ENCODE measurements at regions not wholly inside any gene's neighbourhood (a gene's known extent, or its start where the extent isn't known, plus 50 kb on each side); places are given as distances from the start of the nearest gene placed in this dataset.
"Not testable (repeated sequence)": the region's sequence is repeated elsewhere in the genome, so short reads cannot be mapped to it uniquely, and the experiment has no call there.

GRCh38 chr3:153551536-153552285 lies 389.7 kb downstream of the RAP2B start:
- Histone ChIP-seq H3K4me3 (ENCODE audit: low read length) (no peak overlapping the region), H3K36me3 (replicated peaks; ENCODE audit: low read depth, low read length) (no peaks in the 10 kb centered on the region), H3K9ac (ENCODE audit: low read length) (no peak overlapping the region), H3K27me3 (ENCODE audit: low read depth, low read length) (no peaks in the 10 kb centered on the region), H3K4me2 (ENCODE audit: low read length) (no peak overlapping the region), H3K79me2 (ENCODE audit: low read length) (no peaks in the 10 kb centered on the region), H3K4me1 (ENCODE audit: low read length) (no peaks in the 10 kb centered on the region), H2AFZ (ENCODE audit: low read depth, low read length) (no peak overlapping the region), H3K9me3 (ENCODE audit: insufficient read depth, low read length) (no peaks in the 10 kb centered on the region), H3K27ac (ENCODE audit: low read length) (no peak overlapping the region), H4K20me1 (ENCODE audit: insufficient read depth, low read length) (no peaks in the 10 kb centered on the region)
- TF ChIP-seq EZH2phosphoT487 (IDR thresholded peaks at IDR 0.05; ENCODE audit: low read depth), result no peak
- TF ChIP-seq CTCF (IDR thresholded peaks at IDR 0.05; ENCODE audit: low read depth, low read length), result no peak

- no peaks in the 10 kb centered on the region for H3K36me3 ChIP-seq (replicated peaks; ENCODE audit: low read depth, low read length)
- no peak overlapping the region for H3K4me3 ChIP-seq (ENCODE audit: low read length)
- no peaks in the 10 kb centered on the region for H3K27me3 ChIP-seq (ENCODE audit: low read depth, low read length)
- H3K9ac ChIP-seq (ENCODE audit: low read length), result no peak overlapping the region
- no peaks in the 10 kb centered on the region for H3K79me2 ChIP-seq (ENCODE audit: low read length)
- no peaks in the 10 kb centered on the region for H3K4me1 ChIP-seq (ENCODE audit: low read length)
- no peak overlapping the region for H3K27ac ChIP-seq (ENCODE audit: low read length)
- H3K4me2 ChIP-seq (ENCODE audit: low read length), result no peak overlapping the region
- no peaks in the 10 kb centered on the region for H3K9me3 ChIP-seq (ENCODE audit: insufficient read depth, low read length)
- no peaks in the 10 kb centered on the region for H4K20me1 ChIP-seq (ENCODE audit: insufficient read depth, low read length)
- TF ChIP-seq CTCF (IDR thresholded peaks at IDR 0.05; ENCODE audit: low read depth, low read length) (no peak), EZH2phosphoT487 (IDR thresholded peaks at IDR 0.05; ENCODE audit: low read depth) (no peak)
- no peak overlapping the region for H2AFZ ChIP-seq (ENCODE audit: low read depth, low read length)
Observed at GRCh38 chr3:153552887-153553604, 391.0 kb downstream of the RAP2B start.

GRCh38 chr3:153553605-153553945 lies 391.5 kb downstream of the RAP2B start:
- Histone ChIP-seq H3K4me3 (ENCODE audit: low read length) (no peak overlapping the region), H4K20me1 (ENCODE audit: insufficient read depth, low read length) (no peaks in the 10 kb centered on the region), H3K79me2 (ENCODE audit: low read length) (no peaks in the 10 kb centered on the region), H3K9ac (ENCODE audit: low read length) (no peak overlapping the region), H3K27me3 (ENCODE audit: low read depth, low read length) (no peaks in the 10 kb centered on the region), H3K4me1 (ENCODE audit: low read length) (no peaks in the 10 kb centered on the region), H3K27ac (ENCODE audit: low read length) (no peak overlapping the region), H3K36me3 (replicated peaks; ENCODE audit: low read depth, low read length) (no peaks in the 10 kb centered on the region), H3K9me3 (ENCODE audit: insufficient read depth, low read length) (no peaks in the 10 kb centered on the region), H3K4me2 (ENCODE audit: low read length) (no peak overlapping the region), H2AFZ (ENCODE audit: low read depth, low read length) (no peak overlapping the region)
- TF ChIP-seq CTCF (IDR thresholded peaks at IDR 0.05; ENCODE audit: low read depth, low read length) (no peak), EZH2phosphoT487 (IDR thresholded peaks at IDR 0.05; ENCODE audit: low read depth) (no peak)

GRCh38 chr3:153555919-153556318 lies 393.9 kb downstream of the RAP2B start:
- TF ChIP-seq CTCF (IDR thresholded peaks at IDR 0.05; ENCODE audit: low read depth, low read length), result no peak
- no peak for TF ChIP-seq EZH2phosphoT487 (IDR thresholded peaks at IDR 0.05; ENCODE audit: low read depth)
- no peaks in the 10 kb centered on the region for H3K4me1 ChIP-seq (ENCODE audit: low read length)
- no peak overlapping the region for H3K9ac ChIP-seq (ENCODE audit: low read length)
- H3K27ac ChIP-seq (ENCODE audit: low read length), result no peak overlapping the region
- H3K4me3 ChIP-seq (ENCODE audit: low read length), result no peak overlapping the region
- H2AFZ ChIP-seq (ENCODE audit: low read depth, low read length), result no peak overlapping the region; the same call in 1 of the 2 replicates
- H4K20me1 ChIP-seq (ENCODE audit: insufficient read depth, low read length), result no peaks in the 10 kb centered on the region
- no peaks in the 10 kb centered on the region for H3K79me2 ChIP-seq (ENCODE audit: low read length)
- H3K9me3 ChIP-seq (ENCODE audit: insufficient read depth, low read length), result no peaks in the 10 kb centered on the region
- H3K4me2 ChIP-seq (ENCODE audit: low read length), result no peak overlapping the region
- no peaks in the 10 kb centered on the region for H3K36me3 ChIP-seq (replicated peaks; ENCODE audit: low read depth, low read length)
- no peaks in the 10 kb centered on the region for H3K27me3 ChIP-seq (ENCODE audit: low read depth, low read length)

GRCh38 chr3:153559366-153559765 lies 397.3 kb downstream of the RAP2B start:
- H3K27ac ChIP-seq (ENCODE audit: low read length); H3K4me1 ChIP-seq (ENCODE audit: low read length); H3K9me3 ChIP-seq (ENCODE audit: insufficient read depth, low read length); H2AFZ ChIP-seq (ENCODE audit: low read depth, low read length); H3K27me3 ChIP-seq (ENCODE audit: low read depth, low read length); H3K36me3 ChIP-seq (replicated peaks; ENCODE audit: low read depth, low read length); H3K4me3 ChIP-seq (ENCODE audit: low read length); H4K20me1 ChIP-seq (ENCODE audit: insufficient read depth, low read length); H3K4me2 ChIP-seq (ENCODE audit: low read length); H3K9ac ChIP-seq (ENCODE audit: low read length); H3K79me2 ChIP-seq (ENCODE audit: low read length): not testable (repeated sequence)
